ENCODE measurements at regions not wholly inside any gene's neighbourhood (a gene's known extent, or its start where the extent isn't known, plus 50 kb on each side); places are given as distances from the start of the nearest gene placed in this dataset.

GRCh38 chr6:67352717-67353116 is 1282.4 kb upstream of the ADGRB3 start:
- TF ChIP-seq CEBPB (IDR thresholded peaks at IDR 0.05) (no peak), FOXM1 (IDR thresholded peaks at IDR 0.05; ENCODE audit: borderline replicate concordance, low read depth) (no peak), CREB1 (IDR thresholded peaks at IDR 0.05; ENCODE audit: low read depth) (no peak), USF1 (IDR thresholded peaks at IDR 0.05) (no peak), MAX (IDR thresholded peaks at IDR 0.05) (no peak), NFIC (IDR thresholded peaks at IDR 0.05) (no peak), YY1 (IDR thresholded peaks at IDR 0.05; ENCODE audit: low read depth) (no peak), EGR1 (IDR thresholded peaks at IDR 0.05) (no peak), RAD21 (IDR thresholded peaks at IDR 0.05; ENCODE audit: low read depth) (no peak)

GRCh38 chr6:67350729-67351128 is 1284.4 kb upstream of the ADGRB3 start:
- TF ChIP-seq CREB1 (IDR thresholded peaks at IDR 0.05; ENCODE audit: low read depth) (no peak), YY1 (IDR thresholded peaks at IDR 0.05; ENCODE audit: low read depth) (no peak), FOXM1 (IDR thresholded peaks at IDR 0.05; ENCODE audit: borderline replicate concordance, low read depth) (no peak), NFIC (IDR thresholded peaks at IDR 0.05) (no peak), TEAD4 (IDR thresholded peaks at IDR 0.05) (no peak), TCF12 (IDR thresholded peaks at IDR 0.05; ENCODE audit: low read depth) (no peak), REST (IDR thresholded peaks at IDR 0.05; ENCODE audit: low read depth) (no peak), RAD21 (IDR thresholded peaks at IDR 0.05; ENCODE audit: low read depth) (no peak), EP300 (IDR thresholded peaks at IDR 0.05; ENCODE audit: borderline replicate concordance) (no peak), USF1 (IDR thresholded peaks at IDR 0.05) (no peak), ZBTB7A (IDR thresholded peaks at IDR 0.05; ENCODE audit: low read depth) (no peak), CEBPB (IDR thresholded peaks at IDR 0.05) (no peak), EGR1 (IDR thresholded peaks at IDR 0.05) (no peak), TAF1 (IDR thresholded peaks at IDR 0.05; ENCODE audit: low read depth) (no peak), MAX (IDR thresholded peaks at IDR 0.05) (no peak)

GRCh38 chr6:67345946-67346345 is 1289.1 kb upstream of the ADGRB3 start:
- TF ChIP-seq YY1 (IDR thresholded peaks at IDR 0.05; ENCODE audit: low read depth) (no peak), TCF12 (IDR thresholded peaks at IDR 0.05; ENCODE audit: low read depth) (no peak), RAD21 (IDR thresholded peaks at IDR 0.05; ENCODE audit: low read depth) (no peak), NFIC (IDR thresholded peaks at IDR 0.05) (no peak), EGR1 (IDR thresholded peaks at IDR 0.05) (no peak), TAF1 (IDR thresholded peaks at IDR 0.05; ENCODE audit: low read depth) (no peak), EP300 (IDR thresholded peaks at IDR 0.05; ENCODE audit: borderline replicate concordance) (no peak), ZBTB7A (IDR thresholded peaks at IDR 0.05; ENCODE audit: low read depth) (no peak), TEAD4 (IDR thresholded peaks at IDR 0.05) (no peak), FOXM1 (IDR thresholded peaks at IDR 0.05; ENCODE audit: borderline replicate concordance, low read depth) (no peak), REST (IDR thresholded peaks at IDR 0.05; ENCODE audit: low read depth) (no peak), USF1 (IDR thresholded peaks at IDR 0.05) (no peak), CEBPB (IDR thresholded peaks at IDR 0.05) (no peak), MAX (IDR thresholded peaks at IDR 0.05) (no peak), CREB1 (IDR thresholded peaks at IDR 0.05; ENCODE audit: low read depth) (no peak)

- TF ChIP-seq REST (IDR thresholded peaks at IDR 0.05; ENCODE audit: low read depth) = no peak
- TF ChIP-seq YY1 (IDR thresholded peaks at IDR 0.05; ENCODE audit: low read depth) = no peak
- TF ChIP-seq EP300 (IDR thresholded peaks at IDR 0.05; ENCODE audit: borderline replicate concordance) = no peak
- TF ChIP-seq TEAD4 (IDR thresholded peaks at IDR 0.05) = no peak
- TF ChIP-seq MAX (IDR thresholded peaks at IDR 0.05) = no peak
- no peak for TF ChIP-seq CREB1 (IDR thresholded peaks at IDR 0.05; ENCODE audit: low read depth)
- no peak for TF ChIP-seq NFIC (IDR thresholded peaks at IDR 0.05)
- TF ChIP-seq USF1 (IDR thresholded peaks at IDR 0.05) = no peak
- no peak for TF ChIP-seq CEBPB (IDR thresholded peaks at IDR 0.05)
- TF ChIP-seq RAD21 (IDR thresholded peaks at IDR 0.05; ENCODE audit: low read depth) = no peak
- TF ChIP-seq FOXM1 (IDR thresholded peaks at IDR 0.05; ENCODE audit: borderline replicate concordance, low read depth) = no peak
- TF ChIP-seq TAF1 (IDR thresholded peaks at IDR 0.05; ENCODE audit: low read depth) = no peak
- TF ChIP-seq EGR1 (IDR thresholded peaks at IDR 0.05) = no peak
- TF ChIP-seq ZBTB7A (IDR thresholded peaks at IDR 0.05; ENCODE audit: low read depth) = no peak
- no peak for TF ChIP-seq TCF12 (IDR thresholded peaks at IDR 0.05; ENCODE audit: low read depth)
Measured at GRCh38 chr6:67336014-67336413, 1299.1 kb upstream of the ADGRB3 start.
